Astrocyte (in vitro differentiated cells and primary cell): ENCODE measurements at regions not wholly inside any gene's neighbourhood (a gene's known extent, or its start where the extent isn't known, plus 50 kb on each side); places are given as distances from the start of the nearest gene placed in this dataset.

Experiments
- DNase-seq: peaks from one replicate; pipeline ENCODE4 v3.0.0-alpha.2; 2010; ENCODE audit warnings: low read depth
- FAIRE-seq: peaks from 2 replicates; lab custom pipeline; 2011; peaks lifted over from hg19 to GRCh38; lab: Jason Lieb, UNC
- H2AFZ ChIP-seq: 2 replicates; pipeline ENCODE4 v1.6.0; 2012; ENCODE audit warnings: low read depth, low read length, inconsistent platforms
- H3K27ac ChIP-seq: 2 replicates; pipeline ENCODE4 v1.5.1; 2011; ENCODE audit warnings: low read depth, low read length, inconsistent platforms
- H3K27me3 ChIP-seq: 2 replicates; pipeline ENCODE4 v1.6.0; 2011; ENCODE audit warnings: low read length, inconsistent platforms; ENCODE audit not compliant: insufficient read depth
- H3K36me3 ChIP-seq: 2 replicates; pipeline ENCODE4 v1.5.1; 2011; ENCODE audit warnings: low read length, inconsistent platforms; ENCODE audit not compliant: insufficient read depth
- H3K4me1 ChIP-seq: 2 replicates; pipeline ENCODE4 v1.5.1; 2011; ENCODE audit warnings: low read length, inconsistent platforms; ENCODE audit not compliant: insufficient read depth
- H3K4me2 ChIP-seq: 2 replicates; pipeline ENCODE4 v1.6.0; 2012; ENCODE audit warnings: low read length, inconsistent platforms
- H3K4me3 ChIP-seq: 2 replicates; pipeline ENCODE4 v1.5.1; 2011; ENCODE audit warnings: low read depth, mild to moderate bottlenecking, low read length, inconsistent platforms; ENCODE audit not compliant: insufficient read depth
- H3K79me2 ChIP-seq: 2 replicates; pipeline ENCODE4 v1.6.0; 2012; ENCODE audit warnings: mild to moderate bottlenecking, low read length, inconsistent platforms; ENCODE audit not compliant: insufficient read depth
- H3K9ac ChIP-seq: 2 replicates; pipeline ENCODE4 v1.6.0; 2012; ENCODE audit warnings: mild to moderate bottlenecking, low read length, inconsistent platforms
- H3K9me3 ChIP-seq: 2 replicates; pipeline ENCODE4 v1.5.1; 2012; ENCODE audit warnings: low read depth, mild to moderate bottlenecking, low read length, inconsistent platforms; ENCODE audit not compliant: insufficient read depth
- H4K20me1 ChIP-seq: 2 replicates; pipeline ENCODE4 v1.6.0; 2012; ENCODE audit warnings: low read length, inconsistent platforms; ENCODE audit not compliant: insufficient read depth
- H3K27ac Mint-ChIP-seq: one replicate; pipeline ENCODE4 v1.8.0; 2021; ENCODE audit warnings: mild to moderate bottlenecking, mixed read lengths; ENCODE audit not compliant: unreplicated experiment
- H3K27me3 Mint-ChIP-seq: one replicate; pipeline ENCODE4 v1.8.0; 2021; ENCODE audit warnings: low read depth, mixed read lengths; ENCODE audit not compliant: unreplicated experiment
- H3K36me3 Mint-ChIP-seq: one replicate; pipeline ENCODE4 v1.8.0; 2021; ENCODE audit warnings: low read depth, mixed read lengths; ENCODE audit not compliant: unreplicated experiment
- H3K4me1 Mint-ChIP-seq: one replicate; pipeline ENCODE4 v1.8.0; 2021; ENCODE audit warnings: low read depth, mixed read lengths; ENCODE audit not compliant: unreplicated experiment
- H3K4me3 Mint-ChIP-seq: one replicate; pipeline ENCODE4 v1.8.0; 2021; ENCODE audit warnings: mild to moderate bottlenecking, moderate library complexity, mixed read lengths; ENCODE audit not compliant: unreplicated experiment
- H3K9me3 Mint-ChIP-seq: one replicate; pipeline ENCODE4 v1.8.0; 2021; ENCODE audit warnings: mild to moderate bottlenecking, mixed read lengths; ENCODE audit not compliant: unreplicated experiment
- CTCF ChIP-seq: IDR thresholded peaks from 2 replicates; pipeline ENCODE4 v1.5.1; 2011; ENCODE audit warnings: low read depth, mild to moderate bottlenecking, inconsistent platforms, low read length, moderate library complexity; ENCODE audit not compliant: insufficient read depth
- EZH2 ChIP-seq: IDR thresholded peaks from 2 replicates; pipeline ENCODE4 v1.6.1; 2012; ENCODE audit warnings: mild to moderate bottlenecking, low read length, inconsistent platforms; ENCODE audit not compliant: insufficient read depth

GRCh38 chr7:142328551-142328950, 70.7 kb upstream of the PRSS58 start:
- DNase-seq: no peak
- TF ChIP-seq EZH2 (no peak), CTCF (no peak)
- H3K27me3 ChIP-seq: no peaks in the 10 kb centered on the region
- no peak overlapping the region for H3K9ac ChIP-seq
- H3K36me3 Mint-ChIP-seq: no peaks in the 10 kb centered on the region
- H3K9me3 ChIP-seq: no peaks in the 10 kb centered on the region
- no peak overlapping the region for H3K27ac Mint-ChIP-seq
- no peak overlapping the region for H3K4me2 ChIP-seq
- no peaks in the 10 kb centered on the region for H4K20me1 ChIP-seq
- H2AFZ ChIP-seq: no peak overlapping the region
- FAIRE-seq: no peak
- no peak overlapping the region for H3K4me3 ChIP-seq
- no peaks in the 10 kb centered on the region for H3K79me2 ChIP-seq
- no peaks in the 10 kb centered on the region for H3K9me3 Mint-ChIP-seq
- no peak overlapping the region for H3K27ac ChIP-seq
- H3K4me1 ChIP-seq: no peaks in the 10 kb centered on the region
- H3K4me1 Mint-ChIP-seq: peaks cover 6% of the 10 kb centered on the region
- H3K4me3 Mint-ChIP-seq: no peak overlapping the region
- no peaks in the 10 kb centered on the region for H3K36me3 ChIP-seq
- H3K27me3 Mint-ChIP-seq: no peaks in the 10 kb centered on the region

- H3K9ac ChIP-seq: no peak overlapping the region
- no peaks in the 10 kb centered on the region for H3K79me2 ChIP-seq
- no peak overlapping the region for H3K27ac ChIP-seq
- Mint-ChIP-seq H3K4me1 (peaks cover 6% of the 10 kb centered on the region), H3K27me3 (no peaks in the 10 kb centered on the region), H3K4me3 (no peak overlapping the region), H3K36me3 (no peaks in the 10 kb centered on the region), H3K9me3 (no peaks in the 10 kb centered on the region), H3K27ac (no peak overlapping the region)
- no peak for FAIRE-seq
- TF ChIP-seq EZH2 (no peak), CTCF (no peak)
- no peak overlapping the region for H3K4me3 ChIP-seq
- H2AFZ ChIP-seq: no peak overlapping the region
- no peaks in the 10 kb centered on the region for H3K4me1 ChIP-seq
- no peaks in the 10 kb centered on the region for H3K36me3 ChIP-seq
- H4K20me1 ChIP-seq: no peaks in the 10 kb centered on the region
- no peaks in the 10 kb centered on the region for H3K9me3 ChIP-seq
- DNase-seq: no peak
- H3K4me2 ChIP-seq: no peak overlapping the region
- H3K27me3 ChIP-seq: no peaks in the 10 kb centered on the region
These were observed 70.0 kb upstream of the PRSS58 start for GRCh38 chr7:142327628-142328405.

GRCh38 chr7:142323706-142324105, 65.8 kb upstream of the PRSS58 start:
- no peak for FAIRE-seq
- Mint-ChIP-seq H3K4me3 (no peak overlapping the region), H3K36me3 (no peaks in the 10 kb centered on the region), H3K27ac (no peak overlapping the region), H3K4me1 (peaks cover 6% of the 10 kb centered on the region), H3K9me3 (no peaks in the 10 kb centered on the region), H3K27me3 (peaks cover 16% of the 10 kb centered on the region)
- TF ChIP-seq CTCF (peak; percentile 18), EZH2 (no peak)
- Histone ChIP-seq H3K36me3 (no peaks in the 10 kb centered on the region), H3K4me3 (no peak overlapping the region), H3K4me1 (no peaks in the 10 kb centered on the region), H3K4me2 (no peak overlapping the region), H3K9ac (no peak overlapping the region), H3K79me2 (no peaks in the 10 kb centered on the region), H2AFZ (no peak overlapping the region), H3K27ac (no peak overlapping the region), H3K27me3 (no peaks in the 10 kb centered on the region), H3K9me3 (no peaks in the 10 kb centered on the region), H4K20me1 (no peaks in the 10 kb centered on the region)
- DNase-seq: no peak
